ENCODE measurements at regions not wholly inside any gene's neighbourhood (a gene's known extent, or its start where the extent isn't known, plus 50 kb on each side); places are given as distances from the start of the nearest gene placed in this dataset.

GRCh38 chr4:38189445-38189844 lies 229.2 kb downstream of the PTTG2 start:
- no peak for ATAC-seq
- H3K4me3 Mint-ChIP-seq = no peak overlapping the region
- DNase-seq = no peak
- H3K27me3 Mint-ChIP-seq (ENCODE audit: low read depth) = peaks cover 3% of the 10 kb centered on the region
- POLR2A ChIA-PET = no interaction called here
- H3K9me3 Mint-ChIP-seq (ENCODE audit: insufficient read depth) = no peaks in the 10 kb centered on the region
- no peaks in the 10 kb centered on the region for H3K4me1 Mint-ChIP-seq (ENCODE audit: low read depth)
- no peak overlapping the region for H3K27ac Mint-ChIP-seq
- H3K36me3 Mint-ChIP-seq (ENCODE audit: low read depth) = no peaks in the 10 kb centered on the region
- CTCF ChIA-PET = interaction anchor here (0.9 kb wide), 1 partner anchor 541 kb away, joined by 3 read pairs; no protein-coding TSS in a partner anchor

DNA sequence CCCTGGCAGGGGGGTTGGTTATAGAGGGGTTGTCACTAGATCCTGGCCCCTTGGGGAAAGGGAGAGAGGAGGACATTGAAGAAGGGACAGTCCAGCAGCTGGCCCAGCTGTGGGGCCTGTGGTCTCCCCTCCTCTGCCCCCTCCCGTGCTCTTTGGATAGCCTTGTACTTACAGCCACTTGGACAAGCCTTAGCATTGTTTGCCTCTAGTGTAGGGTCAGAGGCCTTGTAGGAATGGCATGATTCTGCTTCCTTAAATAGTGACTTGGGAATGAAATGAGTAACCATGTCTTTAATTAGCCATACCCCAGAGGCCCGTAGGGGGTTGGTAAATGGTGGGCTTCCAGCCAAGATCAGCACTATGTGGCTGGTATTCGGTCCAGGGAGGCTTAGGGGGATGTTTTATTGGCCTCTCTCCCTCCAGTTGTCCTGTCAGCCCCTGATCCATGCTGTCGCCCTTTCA lies 230.6 kb downstream of the PTTG2 start:
- Mint-ChIP-seq H3K27me3 (ENCODE audit: low read depth) (peaks cover 3% of the 10 kb centered on the region), H3K36me3 (ENCODE audit: low read depth) (no peaks in the 10 kb centered on the region), H3K9me3 (ENCODE audit: insufficient read depth) (no peaks in the 10 kb centered on the region), H3K4me3 (no peak overlapping the region), H3K27ac (no peak overlapping the region), H3K4me1 (ENCODE audit: low read depth) (no peaks in the 10 kb centered on the region)
- ChIA-PET POLR2A (no interaction called here), CTCF (no interaction called here)
- DNase-seq (no peak), ATAC-seq (no peak)

DNA sequence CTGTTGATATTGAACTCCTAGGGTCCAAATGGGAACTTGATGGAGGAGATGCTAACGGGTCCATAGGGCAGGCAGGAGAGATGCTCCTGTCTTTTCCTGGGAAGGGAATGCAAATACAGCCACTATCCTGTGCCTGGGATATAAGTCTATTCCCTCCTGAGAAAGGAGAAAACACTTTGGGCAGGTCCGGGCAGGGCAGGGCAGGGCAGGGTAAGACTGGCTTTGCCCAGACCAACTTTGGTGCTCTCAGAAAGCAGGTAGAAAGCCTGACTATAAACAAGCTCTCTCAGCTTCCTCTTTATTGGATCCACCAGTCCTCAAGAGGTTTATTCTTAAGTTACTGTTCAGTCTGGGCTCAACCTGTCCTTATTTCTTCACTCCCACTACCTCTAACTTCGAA lies 232.3 kb downstream of the PTTG2 start:
- ATAC-seq (no peak), DNase-seq (no peak)
- no peak overlapping the region for H3K4me3 Mint-ChIP-seq
- H3K4me1 Mint-ChIP-seq (ENCODE audit: low read depth) = no peaks in the 10 kb centered on the region
- peaks cover 3% of the 10 kb centered on the region for H3K27me3 Mint-ChIP-seq (ENCODE audit: low read depth)
- POLR2A ChIA-PET = no interaction called here
- no peak overlapping the region for H3K27ac Mint-ChIP-seq
- H3K9me3 Mint-ChIP-seq (ENCODE audit: insufficient read depth) = no peaks in the 10 kb centered on the region
- CTCF ChIA-PET = interaction anchor here (0.6 to 3.8 kb wide), 4 partner anchors 13 to 612 kb away, joined by 3 to 21 read pairs (median 3); partner anchors contain the start of gene TLR1
- H3K36me3 Mint-ChIP-seq (ENCODE audit: low read depth) = no peaks in the 10 kb centered on the region

DNA sequence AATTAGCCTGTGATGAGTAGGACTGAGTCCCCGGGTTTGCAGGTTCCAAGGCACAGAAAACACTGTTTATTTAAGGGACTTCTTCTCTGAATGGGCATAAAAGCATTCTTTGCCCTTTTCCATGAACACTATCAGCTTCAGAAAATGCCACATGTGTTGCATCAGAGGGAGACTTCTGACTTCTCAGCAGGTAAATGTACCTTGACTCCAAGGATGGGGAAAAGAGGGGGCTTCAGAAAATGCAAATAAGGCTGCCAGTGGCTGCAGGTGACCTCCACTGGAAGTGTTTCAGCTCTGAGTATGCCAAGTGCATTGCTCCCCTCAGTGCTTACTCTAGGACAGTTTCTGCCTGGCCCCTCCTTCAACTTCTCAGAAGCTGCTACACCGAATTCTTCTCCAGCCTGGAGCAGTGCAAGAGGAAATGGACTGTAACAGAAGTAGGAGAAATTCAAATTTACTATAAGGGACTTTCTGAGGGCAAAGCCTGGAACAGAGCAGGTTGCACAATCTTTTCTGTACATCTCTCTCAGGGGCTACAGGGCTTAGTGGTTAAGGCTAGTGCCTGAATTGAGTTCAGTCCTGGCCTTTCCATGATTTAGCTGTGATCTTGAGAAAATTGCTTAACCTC lies 233.2 kb downstream of the PTTG2 start:
- DNase-seq (no peak), ATAC-seq (no peak)
- ChIA-PET CTCF (interaction anchor here (0.6 to 3.8 kb wide), 4 partner anchors 13 to 611 kb away, joined by 3 to 21 read pairs (median 3); partner anchors contain the start of gene TLR1), POLR2A (no interaction called here)
- Mint-ChIP-seq H3K9me3 (ENCODE audit: insufficient read depth) (no peaks in the 10 kb centered on the region), H3K27ac (no peak overlapping the region), H3K4me3 (no peak overlapping the region), H3K36me3 (ENCODE audit: low read depth) (no peaks in the 10 kb centered on the region), H3K27me3 (ENCODE audit: low read depth) (peaks cover 3% of the 10 kb centered on the region), H3K4me1 (ENCODE audit: low read depth) (no peaks in the 10 kb centered on the region)

GRCh38 chr4:38194047-38194602 lies 233.9 kb downstream of the PTTG2 start:
- H3K9me3 Mint-ChIP-seq (ENCODE audit: insufficient read depth) = no peaks in the 10 kb centered on the region
- H3K27me3 Mint-ChIP-seq (ENCODE audit: low read depth) = peaks cover 3% of the 10 kb centered on the region
- H3K27ac Mint-ChIP-seq = no peak overlapping the region
- ChIA-PET POLR2A (no interaction called here), CTCF (interaction anchor here (3.8 kb wide), 1 partner anchor 14 kb away, joined by 21 read pairs; no protein-coding TSS in a partner anchor)
- H3K4me3 Mint-ChIP-seq = no peak overlapping the region
- ATAC-seq (no peak), DNase-seq (no peak)
- no peaks in the 10 kb centered on the region for H3K36me3 Mint-ChIP-seq (ENCODE audit: low read depth)
- H3K4me1 Mint-ChIP-seq (ENCODE audit: low read depth) = no peaks in the 10 kb centered on the region

DNA sequence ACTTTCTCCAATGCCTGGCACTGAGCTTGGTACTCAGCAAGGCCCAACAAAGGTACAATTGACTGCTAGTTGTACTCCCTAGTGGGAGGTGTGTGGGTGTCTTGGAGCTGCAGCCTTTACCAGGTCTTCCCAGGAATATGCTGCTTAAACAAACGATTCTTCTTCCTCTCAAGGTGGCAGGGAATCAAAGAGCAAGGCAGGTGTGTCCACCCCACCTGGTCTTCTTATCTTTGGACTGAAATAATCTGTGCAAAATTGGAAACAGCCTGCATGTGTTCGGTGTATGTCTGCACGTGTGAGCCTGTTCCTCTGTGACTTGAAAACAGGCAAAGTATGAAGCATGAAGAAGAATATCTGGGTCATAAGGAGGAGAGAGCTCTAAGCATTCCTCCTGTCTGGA lies 235.3 kb downstream of the PTTG2 start:
- Mint-ChIP-seq H3K4me3 (no peak overlapping the region), H3K9me3 (ENCODE audit: insufficient read depth) (no peaks in the 10 kb centered on the region), H3K36me3 (ENCODE audit: low read depth) (no peaks in the 10 kb centered on the region), H3K4me1 (ENCODE audit: low read depth) (no peaks in the 10 kb centered on the region), H3K27me3 (ENCODE audit: low read depth) (peaks cover 3% of the 10 kb centered on the region), H3K27ac (no peak overlapping the region)
- POLR2A ChIA-PET = no interaction called here
- ATAC-seq (no peak), DNase-seq (no peak)
- CTCF ChIA-PET = interaction anchor here (1.1 to 3.8 kb wide), 2 partner anchors 16 to 480 kb away, joined by 4 to 21 read pairs; no protein-coding TSS in a partner anchor

DNA sequence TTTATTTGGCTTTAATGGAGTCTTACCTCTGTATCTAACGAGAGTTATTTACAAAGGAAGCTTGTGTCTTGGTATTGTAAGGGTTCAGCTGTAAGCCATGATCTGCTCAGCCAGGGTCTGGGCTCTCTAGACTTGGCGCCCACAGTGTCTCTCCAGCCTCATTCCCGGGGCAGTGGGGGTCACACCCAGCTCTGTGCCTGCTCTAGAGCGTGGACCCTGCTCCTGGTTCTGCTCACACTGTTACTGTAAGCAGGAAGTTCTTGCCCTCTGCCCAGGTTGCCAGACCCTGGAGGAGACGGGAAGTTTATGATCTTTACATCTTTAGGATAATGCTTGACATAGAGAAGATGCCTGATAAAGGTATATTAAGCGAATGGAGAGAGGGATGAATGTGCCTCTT lies 235.7 kb downstream of the PTTG2 start:
- Mint-ChIP-seq H3K9me3 (ENCODE audit: insufficient read depth) (no peaks in the 10 kb centered on the region), H3K36me3 (ENCODE audit: low read depth) (no peaks in the 10 kb centered on the region), H3K4me1 (ENCODE audit: low read depth) (no peaks in the 10 kb centered on the region), H3K27ac (no peak overlapping the region), H3K4me3 (no peak overlapping the region), H3K27me3 (ENCODE audit: low read depth) (peaks cover 3% of the 10 kb centered on the region)
- no peak for DNase-seq
- CTCF ChIA-PET = interaction anchor here (3.8 kb wide), 1 partner anchor 16 kb away, joined by 21 read pairs; no protein-coding TSS in a partner anchor
- no peak for ATAC-seq
- POLR2A ChIA-PET = no interaction called here

GRCh38 chr4:38202242-38202641 lies 242.0 kb downstream of the PTTG2 start:
- POLR2A ChIA-PET = no interaction called here
- H3K27ac Mint-ChIP-seq = no peak overlapping the region
- CTCF ChIA-PET = interaction anchor here (2.5 kb wide), 1 partner anchor 22 kb away, joined by 10 read pairs; no protein-coding TSS in a partner anchor
- H3K4me3 Mint-ChIP-seq = no peak overlapping the region
- H3K36me3 Mint-ChIP-seq (ENCODE audit: low read depth) = no peaks in the 10 kb centered on the region
- DNase-seq = no peak
- H3K9me3 Mint-ChIP-seq (ENCODE audit: insufficient read depth) = no peaks in the 10 kb centered on the region
- H3K4me1 Mint-ChIP-seq (ENCODE audit: low read depth) = no peaks in the 10 kb centered on the region
- ATAC-seq = no peak
- H3K27me3 Mint-ChIP-seq (ENCODE audit: low read depth) = no peaks in the 10 kb centered on the region

GRCh38 chr4:38203609-38204008 lies 243.4 kb downstream of the PTTG2 start:
- ChIA-PET CTCF (interaction anchor here (1.0 to 1.1 kb wide), 2 partner anchors 24 to 117 kb away, joined by 3 to 4 read pairs; no protein-coding TSS in a partner anchor), POLR2A (interaction anchor here (0.6 kb wide), 2 partner anchors 11 to 126 kb away, joined by 3 read pairs; no protein-coding TSS in a partner anchor)
- no peaks in the 10 kb centered on the region for H3K27me3 Mint-ChIP-seq (ENCODE audit: low read depth)
- no peaks in the 10 kb centered on the region for H3K9me3 Mint-ChIP-seq (ENCODE audit: insufficient read depth)
- no peak for DNase-seq
- H3K36me3 Mint-ChIP-seq (ENCODE audit: low read depth) = no peaks in the 10 kb centered on the region
- ATAC-seq = no peak
- no peaks in the 10 kb centered on the region for H3K4me1 Mint-ChIP-seq (ENCODE audit: low read depth)
- no peak overlapping the region for H3K27ac Mint-ChIP-seq
- no peak overlapping the region for H3K4me3 Mint-ChIP-seq

DNA sequence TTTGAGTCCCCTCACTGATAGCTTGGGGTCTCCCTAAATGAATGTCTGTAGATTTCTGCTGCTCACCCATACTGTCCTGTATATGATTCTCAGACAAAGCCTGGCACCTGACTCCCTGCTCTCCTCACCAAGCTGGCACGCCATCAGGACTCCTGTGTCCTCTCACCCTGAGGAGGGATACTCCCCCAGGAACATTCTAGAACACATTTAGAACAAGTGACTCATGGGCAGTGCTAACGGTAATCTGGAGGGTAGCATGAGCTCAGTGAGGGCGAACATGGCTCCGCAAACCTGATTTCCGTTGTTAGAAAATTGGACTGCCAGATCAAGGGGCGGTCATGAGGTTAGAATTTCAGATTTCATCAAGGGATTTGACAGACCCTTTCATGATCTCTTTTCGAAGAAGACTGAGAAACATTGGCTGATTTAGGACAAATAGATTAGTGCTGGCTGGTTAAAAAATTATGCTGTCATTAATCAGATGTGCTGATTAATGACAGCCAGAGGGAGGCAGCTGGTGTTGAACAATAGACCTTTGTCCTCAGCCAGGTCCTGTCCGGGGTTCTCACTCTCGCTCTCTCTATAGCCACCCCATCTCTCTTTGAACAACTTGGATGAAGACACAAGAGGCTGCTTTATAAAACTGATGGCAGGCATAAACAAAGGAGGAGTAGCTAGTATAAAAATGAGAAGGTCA lies 244.3 kb downstream of the PTTG2 start:
- ATAC-seq (no peak), DNase-seq (no peak)
- no peak overlapping the region for H3K4me3 Mint-ChIP-seq
- no peaks in the 10 kb centered on the region for H3K36me3 Mint-ChIP-seq (ENCODE audit: low read depth)
- no peaks in the 10 kb centered on the region for H3K27me3 Mint-ChIP-seq (ENCODE audit: low read depth)
- ChIA-PET POLR2A (interaction anchor here (0.6 kb wide), 1 partner anchor 127 kb away, joined by 3 read pairs; no protein-coding TSS in a partner anchor), CTCF (interaction anchor here (1.0 to 1.1 kb wide), 2 partner anchors 25 to 116 kb away, joined by 3 to 4 read pairs; no protein-coding TSS in a partner anchor)
- no peaks in the 10 kb centered on the region for H3K9me3 Mint-ChIP-seq (ENCODE audit: insufficient read depth)
- no peaks in the 10 kb centered on the region for H3K4me1 Mint-ChIP-seq (ENCODE audit: low read depth)
- no peak overlapping the region for H3K27ac Mint-ChIP-seq

DNA sequence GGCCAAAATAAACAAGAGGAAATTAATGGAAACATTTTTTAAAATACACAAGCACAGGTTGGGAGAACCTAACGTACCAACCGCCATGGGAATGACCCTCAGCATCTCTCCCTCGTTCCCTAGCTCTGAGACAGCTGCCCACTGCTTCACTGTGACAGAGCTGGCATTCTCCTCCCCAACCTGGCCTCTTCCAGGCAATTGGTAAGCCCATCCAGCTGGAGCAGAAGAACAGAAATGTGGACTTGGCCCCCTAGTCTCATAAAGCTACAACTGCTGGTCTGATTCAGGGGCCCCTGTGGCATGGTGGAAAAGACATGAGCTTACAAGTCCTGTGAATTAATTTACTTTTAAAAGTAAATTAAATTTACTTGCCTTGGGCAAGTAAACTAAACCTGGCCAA lies 245.1 kb downstream of the PTTG2 start:
- H3K4me3 Mint-ChIP-seq = no peak overlapping the region
- CTCF ChIA-PET = no interaction called here
- POLR2A ChIA-PET = no interaction called here

GRCh38 chr4:38207110-38207457 lies 246.9 kb downstream of the PTTG2 start:
- Mint-ChIP-seq H3K36me3 (ENCODE audit: low read depth) (no peaks in the 10 kb centered on the region), H3K27ac (no peak overlapping the region), H3K9me3 (ENCODE audit: insufficient read depth) (no peaks in the 10 kb centered on the region), H3K4me3 (no peak overlapping the region), H3K4me1 (ENCODE audit: low read depth) (no peaks in the 10 kb centered on the region), H3K27me3 (ENCODE audit: low read depth) (no peaks in the 10 kb centered on the region)
- no peak for ATAC-seq
- ChIA-PET POLR2A (no interaction called here), CTCF (no interaction called here)
- DNase-seq = no peak

More for the DNA sequence above, 245.1 kb downstream of the PTTG2 start:
- no peaks in the 10 kb centered on the region for H3K9me3 Mint-ChIP-seq (ENCODE audit: insufficient read depth)
- DNase-seq (no peak), ATAC-seq (no peak)
- no peaks in the 10 kb centered on the region for H3K27me3 Mint-ChIP-seq (ENCODE audit: low read depth)
- H3K4me1 Mint-ChIP-seq (ENCODE audit: low read depth) = no peaks in the 10 kb centered on the region
- H3K27ac Mint-ChIP-seq = no peak overlapping the region
- H3K36me3 Mint-ChIP-seq (ENCODE audit: low read depth) = no peaks in the 10 kb centered on the region

All from activated CD8-positive, alpha-beta T cell treated with anti-CD3 and anti-CD28 coated beads, Interleukin-2, amount 10 ng/mL, durations not matched to agents 7 days and 5 days (primary cell).